NCI-H2227 (cell line): ENCODE measurements at regions not wholly inside any gene's neighbourhood (a gene's known extent, or its start where the extent isn't known, plus 50 kb on each side); places are given as distances from the start of the nearest gene placed in this dataset.
"Not testable (repeated sequence)": the region's sequence is repeated elsewhere in the genome, so short reads cannot be mapped to it uniquely, and the experiment has no call there.

Source experiments
- DNase-seq: peaks from one replicate; lab custom pipeline; 2025; ENCODE audit not compliant: unreplicated experiment; lab: John Stamatoyannopoulos, UW

DNA sequence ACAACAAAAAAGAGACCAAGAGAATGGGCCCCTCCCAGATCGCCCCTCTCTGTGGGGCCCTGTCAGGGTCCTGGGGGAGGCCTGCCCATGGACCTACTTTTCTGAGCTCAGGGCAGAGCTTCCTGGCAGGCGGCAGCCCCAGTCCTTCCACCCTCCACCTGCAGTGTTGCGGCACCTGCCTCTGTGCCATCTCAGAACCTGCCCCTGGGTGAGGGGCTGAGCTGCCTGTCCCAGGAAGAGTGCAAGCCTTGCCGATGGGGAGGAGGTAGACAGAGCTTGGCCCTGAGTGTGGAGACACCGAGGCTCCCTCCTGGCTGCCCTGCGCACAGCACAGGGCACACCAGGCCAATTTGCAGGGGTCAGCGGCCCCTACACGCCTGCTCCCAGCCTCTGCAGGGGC is 67.5 kb downstream of the UNCX start:
- no peak for DNase-seq

DNA sequence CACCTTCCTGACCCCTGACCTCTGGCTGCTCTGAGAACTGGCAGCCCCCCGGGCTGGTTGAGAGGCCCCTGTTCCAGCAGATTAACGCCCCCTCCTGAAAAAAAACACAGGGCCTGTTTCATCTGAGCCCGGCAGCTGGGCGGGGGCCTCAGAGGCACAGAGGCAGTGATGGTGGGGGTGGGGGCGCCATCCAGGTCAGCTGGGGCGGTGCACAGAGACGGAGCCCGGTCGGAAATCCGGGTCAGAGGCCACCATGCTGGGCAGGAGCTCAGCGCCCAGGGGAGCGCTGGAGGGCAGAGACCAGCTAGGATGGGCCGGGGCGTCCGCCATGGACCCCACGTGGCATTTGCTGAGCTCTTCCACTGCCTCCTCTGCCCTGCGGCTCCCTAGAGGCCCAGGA is 68.0 kb downstream of the UNCX start:
- no peak for DNase-seq

DNA sequence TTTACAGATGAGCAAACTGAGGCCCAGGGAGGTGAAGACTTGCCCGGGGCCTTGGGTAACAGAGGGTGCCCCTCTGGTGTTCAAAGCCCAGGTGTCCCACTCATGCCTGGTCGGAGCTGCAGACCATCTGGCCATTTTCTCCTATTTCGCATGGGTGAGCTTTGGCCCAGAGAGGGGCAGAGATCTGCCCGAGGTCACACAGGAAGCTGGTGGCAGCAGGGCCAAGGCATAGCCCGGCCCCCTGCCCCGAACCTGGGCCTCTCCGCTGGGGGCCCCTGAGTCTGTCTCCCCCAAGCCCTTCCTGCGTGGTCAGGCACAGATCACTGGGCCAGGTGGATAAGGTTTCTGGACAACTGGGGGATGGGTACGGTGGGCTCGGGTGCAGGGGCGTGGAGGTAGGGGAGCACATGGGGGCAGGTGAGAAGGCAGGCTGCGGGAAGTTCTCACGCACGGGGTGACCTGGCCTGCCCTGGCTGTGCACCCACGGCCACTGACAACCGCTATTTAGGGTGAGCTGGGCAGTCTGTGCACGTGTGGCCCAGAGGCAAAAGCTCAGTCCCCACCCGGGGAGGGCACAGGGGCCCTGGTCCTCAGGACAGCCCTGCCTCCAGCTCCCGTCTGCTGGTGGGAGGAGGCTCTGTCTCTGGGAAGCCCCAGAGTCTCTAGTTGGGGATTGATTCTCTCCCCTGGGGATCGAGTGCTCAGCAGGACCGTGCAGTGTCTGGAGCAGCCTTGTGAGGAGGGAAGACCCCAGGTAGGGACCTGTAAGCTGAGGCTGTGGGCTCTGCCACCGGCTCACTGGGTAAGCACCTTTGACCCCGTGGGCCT is 68.6 kb downstream of the UNCX start:
- DNase-seq: no peak

DNA sequence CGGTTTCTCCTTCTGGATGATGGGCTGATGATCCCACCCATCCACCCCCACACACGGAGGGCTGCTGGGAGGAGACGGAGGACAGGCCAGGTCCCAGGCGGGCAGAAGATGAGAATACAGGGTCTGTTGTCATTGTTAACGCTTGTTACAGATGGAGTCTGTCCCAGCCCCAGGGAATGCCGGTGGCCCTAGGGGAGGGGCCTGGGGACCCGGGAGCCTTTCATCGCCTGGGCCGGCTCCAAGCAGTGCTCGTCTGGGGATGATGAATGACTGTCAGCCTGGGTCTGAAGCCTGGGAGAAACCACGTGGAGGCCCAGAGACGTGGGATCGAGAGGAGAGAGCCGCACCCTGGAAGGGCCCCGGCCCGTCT is 69.2 kb downstream of the UNCX start:
- no peak for DNase-seq

DNA sequence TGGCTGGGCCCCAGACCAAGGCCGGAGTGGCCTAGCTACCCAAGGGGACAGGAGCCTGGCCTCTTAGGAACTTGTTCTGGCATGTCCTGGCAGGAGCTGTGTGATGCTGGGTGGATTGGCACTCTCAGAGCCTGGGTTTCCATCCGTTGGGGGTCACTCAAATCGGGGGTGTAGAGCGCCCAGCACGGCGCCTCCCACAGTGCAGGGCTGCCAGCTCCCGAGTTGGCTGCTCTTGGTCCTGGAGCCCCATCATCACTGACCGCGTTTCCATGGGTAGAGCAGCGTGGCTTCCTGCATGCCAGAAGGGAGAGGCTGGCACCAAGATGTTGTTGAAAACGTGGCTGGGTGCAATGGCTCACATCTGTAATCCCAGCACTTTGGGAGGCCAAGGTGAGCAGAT is 70.3 kb downstream of the UNCX start:
- DNase-seq: no peak

DNA sequence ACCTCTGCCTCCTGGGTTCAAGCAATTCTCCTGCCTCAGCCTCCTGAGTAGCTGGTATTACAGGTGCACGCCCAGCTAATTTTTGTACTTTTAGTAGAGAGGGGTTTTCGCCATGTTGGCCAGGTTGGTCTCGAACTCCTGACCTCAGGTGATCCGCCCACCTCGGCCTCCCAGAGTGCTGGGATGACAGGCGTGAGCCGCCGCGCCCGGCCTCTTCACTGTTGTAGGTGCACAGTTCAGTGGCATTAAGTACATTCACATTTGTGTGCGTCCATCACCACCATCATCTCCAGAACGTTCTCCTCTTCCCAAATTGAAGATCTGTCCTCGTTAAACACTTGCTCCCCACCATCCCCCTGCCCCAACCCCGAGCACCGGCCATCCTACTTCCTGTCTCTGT is 71.3 kb downstream of the UNCX start:
- DNase-seq: not testable (repeated sequence)

DNA sequence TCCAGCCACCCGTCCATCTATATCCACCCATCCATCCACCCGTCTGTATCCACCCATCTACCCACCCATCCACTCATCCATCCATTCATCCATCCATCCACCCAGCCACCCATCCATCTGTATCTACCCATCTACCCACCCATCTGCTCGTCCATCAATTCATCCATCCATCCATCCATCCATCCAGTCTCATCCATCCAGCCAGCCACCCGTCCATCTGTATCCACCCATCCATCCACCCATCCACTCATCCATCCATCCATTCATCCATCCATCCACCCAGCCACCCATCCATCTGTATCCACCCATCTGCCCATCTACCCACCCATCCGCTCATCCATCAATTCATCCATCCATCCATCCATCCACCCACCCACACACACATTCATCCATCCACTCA is 73.2 kb downstream of the UNCX start:
- no peak for DNase-seq

DNA sequence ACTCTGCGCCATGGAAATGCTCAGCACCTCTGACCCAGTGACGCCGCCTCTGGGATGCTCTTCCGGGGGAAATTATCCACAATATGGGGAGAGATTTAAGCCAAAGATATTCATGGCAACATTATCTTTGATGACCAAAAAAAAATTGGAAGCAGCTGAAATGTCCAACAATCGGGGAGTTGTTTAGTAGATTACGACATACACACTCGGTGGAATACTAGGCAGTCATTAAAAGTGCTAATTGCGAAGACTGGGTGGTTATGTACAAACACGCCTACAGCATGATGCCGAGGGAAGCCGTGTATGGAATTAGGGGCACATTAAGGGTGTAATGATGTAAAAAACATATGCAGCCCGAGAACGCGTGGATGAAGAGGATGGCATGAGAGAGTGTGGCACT is 75.2 kb downstream of the UNCX start:
- no peak for DNase-seq

DNA sequence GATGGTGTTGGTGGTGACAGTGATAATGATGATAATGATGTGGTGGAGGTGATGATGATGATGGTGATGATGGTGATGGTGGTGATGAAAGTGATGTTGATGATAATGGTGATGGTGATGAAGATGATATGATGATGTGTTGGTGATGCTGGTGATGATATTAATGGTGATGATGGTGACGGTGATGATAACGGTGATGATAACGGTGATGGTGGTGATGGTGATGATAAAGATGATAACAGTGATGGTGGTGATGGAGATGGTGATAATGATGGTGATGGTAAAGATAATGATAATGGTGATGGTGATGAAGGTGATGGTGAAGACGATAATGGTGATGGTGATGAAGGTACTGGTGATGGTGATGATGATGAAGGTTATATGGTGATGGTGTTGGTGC is 76.6 kb downstream of the UNCX start:
- no peak for DNase-seq

DNA sequence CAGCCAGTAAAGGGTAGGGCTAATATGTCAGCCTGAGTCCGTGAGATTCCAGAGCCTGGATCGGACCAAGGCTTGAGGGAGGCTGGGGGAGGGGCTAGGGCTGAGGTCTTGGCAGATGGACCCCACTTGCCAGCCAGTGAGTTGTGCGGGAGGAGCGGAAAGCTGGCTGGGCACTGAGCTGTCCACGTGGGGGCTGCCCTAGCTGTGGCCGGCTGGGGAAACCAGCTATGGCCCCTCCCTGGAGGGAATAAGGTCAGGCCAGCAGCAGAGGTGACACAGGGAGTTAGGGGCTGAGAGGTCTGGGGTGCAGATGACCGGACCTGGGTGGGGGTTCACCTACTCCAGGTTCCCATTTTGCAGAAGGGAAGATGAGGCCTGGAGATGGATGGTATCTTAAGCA is 77.3 kb downstream of the UNCX start:
- DNase-seq: no peak

DNA sequence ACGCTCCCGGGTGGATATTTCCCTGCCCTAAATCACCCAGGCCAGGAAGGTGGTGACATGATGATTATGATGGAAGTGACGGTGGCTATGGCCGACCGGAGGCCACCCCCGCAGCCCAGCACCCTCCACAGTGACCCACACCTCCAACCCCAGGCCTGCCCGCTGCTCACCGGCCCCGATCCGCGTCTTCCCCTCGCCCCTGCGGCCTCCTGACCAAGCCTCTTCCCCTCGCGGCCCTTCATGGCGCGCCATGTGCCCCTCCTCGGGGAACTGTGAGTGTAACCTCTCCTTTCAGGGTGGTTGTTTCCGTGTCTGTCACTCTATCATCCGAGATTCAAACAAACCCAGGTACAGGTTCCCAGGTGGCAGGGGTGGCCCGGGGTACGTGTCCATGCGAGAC is 78.3 kb downstream of the UNCX start:
- no peak for DNase-seq

DNA sequence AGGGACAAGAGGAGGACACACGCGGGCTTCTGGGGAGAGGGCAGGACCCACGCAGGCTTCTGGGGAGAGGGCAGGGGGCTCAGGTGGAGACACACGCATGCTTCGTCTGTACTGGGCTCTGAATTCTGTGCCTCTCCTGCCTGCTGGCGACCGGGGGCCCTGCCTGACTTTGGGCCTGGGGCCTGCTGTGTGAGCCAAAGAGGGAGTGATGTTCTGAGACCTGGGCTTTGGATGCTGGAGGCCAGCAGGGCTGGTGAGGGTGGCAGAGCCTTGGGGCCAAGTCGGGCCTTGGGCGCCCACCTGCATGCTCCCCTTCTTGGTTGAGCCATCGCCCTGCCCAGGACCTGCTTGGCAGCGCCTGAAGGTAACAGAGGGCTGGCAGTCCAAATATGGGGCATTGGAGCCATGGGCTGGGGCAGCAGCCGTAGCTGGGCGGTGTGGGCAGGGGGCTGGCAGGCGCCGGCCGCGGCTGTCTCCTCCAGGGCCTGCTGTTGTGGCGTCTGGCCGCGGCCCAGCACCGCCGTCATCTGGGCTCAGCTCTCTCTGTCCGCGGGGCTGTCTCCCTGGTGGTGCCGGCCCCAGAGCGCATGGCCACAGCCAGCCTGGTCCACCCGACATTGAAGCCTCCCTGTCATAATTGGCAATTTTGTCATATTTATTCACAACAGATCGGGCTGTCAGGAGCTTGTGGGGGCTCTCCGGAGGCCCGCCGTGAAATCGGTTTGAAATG is 78.9 kb downstream of the UNCX start:
- no peak for DNase-seq

DNA sequence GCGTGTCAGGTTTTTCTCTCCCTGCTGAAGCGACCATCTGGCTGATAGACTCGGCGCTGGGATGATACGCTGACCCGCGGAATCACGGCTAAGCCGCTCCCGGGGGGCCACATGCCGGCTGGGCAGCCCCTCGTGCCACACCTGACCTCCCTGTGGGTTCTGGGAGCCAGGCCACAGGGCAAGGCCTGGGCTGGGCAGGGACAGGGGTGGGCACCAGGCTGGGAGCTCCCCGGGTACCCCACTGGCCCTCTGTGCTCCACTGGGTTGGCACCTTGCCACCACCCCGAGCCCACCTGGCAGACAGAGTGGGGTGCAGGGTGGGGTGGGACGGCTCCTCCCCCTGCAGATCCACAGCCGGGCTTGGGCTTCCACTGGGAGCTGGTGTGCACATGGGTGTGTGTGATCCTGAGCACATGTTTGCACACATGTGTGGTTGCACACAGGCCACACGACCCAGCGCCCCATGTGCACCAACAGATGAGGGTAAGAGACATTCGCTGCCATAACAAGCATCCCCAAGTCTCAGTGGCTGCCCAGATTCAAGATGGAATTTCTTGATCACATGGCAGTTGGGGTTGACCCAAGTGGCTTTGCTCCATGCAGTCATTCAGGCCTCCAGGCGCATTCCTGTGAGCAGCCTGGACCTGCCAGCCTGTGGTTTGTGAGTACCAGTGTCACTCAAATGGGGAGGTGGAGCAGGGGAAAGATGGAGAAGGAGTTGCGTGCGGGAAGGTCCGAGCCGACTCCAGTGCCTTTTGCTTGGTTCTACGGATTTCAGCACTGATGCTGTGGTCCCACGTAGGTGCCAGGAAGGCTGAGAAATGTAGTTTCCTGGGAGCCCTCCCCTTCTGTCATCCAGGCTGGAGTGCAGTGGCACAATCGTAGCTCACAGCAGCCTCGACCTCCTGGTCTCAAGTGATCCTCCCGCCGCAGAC is 79.7 kb downstream of the UNCX start:
- no peak for DNase-seq

DNA sequence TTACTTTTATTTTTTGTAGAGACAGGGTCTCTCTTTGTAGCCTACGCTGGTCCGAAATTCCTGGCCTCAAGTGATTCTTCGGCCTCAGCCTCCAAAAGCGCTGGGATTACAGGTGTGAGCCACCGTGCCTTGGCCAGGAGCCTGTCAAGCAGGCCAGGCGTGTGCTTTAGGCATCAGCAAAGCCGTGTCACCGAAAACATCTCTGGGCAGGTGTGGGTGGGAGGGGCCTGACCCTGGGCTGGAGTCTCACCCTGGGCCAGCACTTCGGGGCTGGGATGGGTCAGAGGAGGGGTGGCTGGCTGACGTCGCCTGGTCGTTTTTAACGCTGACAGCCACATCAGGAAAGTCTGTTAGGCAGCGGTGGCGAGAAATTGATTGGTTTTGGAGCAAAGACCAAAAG is 80.9 kb downstream of the UNCX start:
- no peak for DNase-seq

DNA sequence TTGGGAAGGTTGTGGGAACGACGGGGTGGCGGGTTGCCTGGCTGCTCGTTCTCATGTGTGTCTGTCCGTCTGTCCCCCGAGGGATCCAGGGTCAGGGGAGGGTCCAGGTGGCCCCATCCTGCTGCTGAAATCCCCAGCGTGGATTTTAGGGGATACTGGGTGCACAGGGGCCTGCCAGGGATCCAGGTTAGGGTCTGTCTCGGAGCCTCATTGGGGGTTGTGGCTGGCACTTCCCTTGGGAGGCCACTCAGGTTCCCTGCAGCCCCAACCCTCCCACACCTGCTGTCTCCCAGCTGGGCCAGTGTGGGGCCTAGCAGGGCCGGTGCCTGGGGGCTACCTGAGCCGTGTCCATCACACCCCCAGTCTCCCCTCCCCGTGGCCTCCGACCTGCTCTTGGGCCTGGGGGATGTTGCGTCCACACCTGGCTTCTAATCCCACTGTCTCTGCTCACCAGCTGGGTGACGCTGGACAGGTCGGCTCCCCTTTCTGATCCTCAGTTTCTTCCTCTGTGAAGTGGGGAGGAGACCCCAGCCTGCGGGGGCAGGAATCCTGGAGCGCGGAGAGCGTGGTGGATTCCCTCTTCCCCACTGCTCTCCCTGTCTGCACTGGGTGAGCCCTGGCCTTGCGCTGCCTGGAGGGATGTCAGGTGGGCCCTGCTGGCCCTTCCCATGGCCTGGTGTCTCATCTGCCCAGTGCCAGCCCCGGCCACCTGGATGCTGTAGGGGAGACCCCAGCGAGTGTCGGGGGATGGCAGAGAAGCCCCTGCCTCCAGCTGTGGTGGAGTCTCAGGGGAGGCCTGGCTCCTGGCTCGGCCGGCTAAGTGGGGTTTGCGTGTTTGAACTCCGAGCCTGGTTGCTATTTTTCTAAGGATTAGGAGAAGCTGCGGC is 81.6 kb downstream of the UNCX start:
- DNase-seq: no peak

DNA sequence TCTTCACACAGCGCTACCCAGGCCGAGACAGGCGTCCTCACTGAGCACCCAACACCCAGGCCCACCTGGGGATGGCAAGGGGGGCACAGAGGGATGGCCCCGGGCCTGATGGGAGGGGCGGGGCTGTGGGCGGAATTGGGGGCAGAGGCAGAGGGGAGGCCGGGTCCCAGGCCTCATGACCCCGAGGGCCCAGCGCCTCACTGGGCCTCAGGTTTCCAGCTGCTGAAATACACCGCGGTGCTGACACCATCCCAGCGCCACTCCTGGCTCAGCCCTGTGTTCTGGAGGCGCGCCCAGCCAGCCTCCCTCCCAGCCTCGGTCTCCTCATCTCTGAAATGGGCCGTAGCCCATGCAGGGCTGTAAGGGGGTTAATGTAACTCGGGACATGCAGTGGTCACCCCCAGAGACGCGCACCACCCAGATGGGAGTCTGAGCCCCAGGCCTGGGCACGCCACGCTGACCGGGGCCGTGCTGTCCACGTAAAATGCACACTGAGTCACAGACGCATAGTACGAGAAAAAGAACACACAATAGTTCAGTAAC is 82.3 kb downstream of the UNCX start:
- no peak for DNase-seq

DNA sequence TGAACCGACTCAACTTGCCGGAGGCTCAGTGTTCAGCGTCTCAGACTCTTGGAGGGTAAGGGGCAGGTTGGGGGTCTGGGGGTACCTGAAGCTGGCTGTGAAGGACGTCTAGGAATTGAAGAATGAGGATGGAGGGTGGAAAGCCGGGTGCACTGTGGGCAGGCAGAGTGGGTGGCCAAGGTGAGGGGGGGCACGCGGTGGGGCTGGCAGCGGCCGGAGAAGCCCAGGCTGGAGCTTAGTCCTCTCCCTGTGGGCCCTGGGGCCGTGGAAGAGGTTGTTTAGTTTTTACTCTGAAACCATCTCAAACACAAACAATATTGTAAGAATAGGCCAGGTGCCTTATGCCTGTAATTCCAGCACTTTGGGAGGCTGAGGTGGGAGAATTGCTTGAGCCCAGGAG is 83.4 kb downstream of the UNCX start:
- DNase-seq: no peak

DNA sequence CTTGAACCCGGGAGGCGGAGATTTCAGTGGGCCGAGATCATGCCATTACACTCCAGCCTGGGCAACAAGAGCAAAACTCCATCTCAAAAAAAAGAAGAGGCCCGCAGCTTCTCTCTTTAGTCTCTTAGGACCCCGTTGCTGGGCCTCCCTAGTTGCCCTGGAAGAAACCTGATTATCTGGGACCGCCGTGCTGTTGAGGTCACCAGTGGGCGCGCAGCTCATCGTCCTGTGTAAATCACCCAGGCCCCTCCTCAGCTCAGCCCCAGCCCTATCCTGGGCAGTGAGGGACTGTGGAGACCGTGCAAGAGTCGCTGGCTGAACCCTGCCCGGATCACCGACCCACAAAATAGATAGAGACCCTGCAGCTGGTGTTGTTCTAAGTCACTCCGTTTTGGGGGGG is 85.0 kb downstream of the UNCX start:
- no peak for DNase-seq

DNA sequence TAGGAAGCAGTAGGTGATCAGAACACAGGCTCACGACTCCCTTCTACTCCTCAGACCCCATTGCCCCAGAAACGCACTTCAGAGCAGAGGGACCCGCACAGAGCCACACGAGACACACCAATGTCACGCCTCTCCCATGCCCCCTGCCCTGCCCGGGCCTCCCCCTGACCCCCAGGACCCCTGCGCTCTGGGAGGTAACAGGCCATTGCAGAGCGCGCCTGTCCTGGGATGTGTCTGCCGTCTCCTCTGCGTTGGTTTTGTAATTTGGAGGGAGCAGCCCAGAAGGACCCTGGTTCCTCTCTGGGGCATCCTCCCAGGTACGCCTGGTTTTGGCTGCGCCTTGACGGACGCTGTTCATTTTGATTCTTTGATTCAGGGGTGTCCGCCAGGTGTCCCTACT is 85.4 kb downstream of the UNCX start:
- no peak for DNase-seq

DNA sequence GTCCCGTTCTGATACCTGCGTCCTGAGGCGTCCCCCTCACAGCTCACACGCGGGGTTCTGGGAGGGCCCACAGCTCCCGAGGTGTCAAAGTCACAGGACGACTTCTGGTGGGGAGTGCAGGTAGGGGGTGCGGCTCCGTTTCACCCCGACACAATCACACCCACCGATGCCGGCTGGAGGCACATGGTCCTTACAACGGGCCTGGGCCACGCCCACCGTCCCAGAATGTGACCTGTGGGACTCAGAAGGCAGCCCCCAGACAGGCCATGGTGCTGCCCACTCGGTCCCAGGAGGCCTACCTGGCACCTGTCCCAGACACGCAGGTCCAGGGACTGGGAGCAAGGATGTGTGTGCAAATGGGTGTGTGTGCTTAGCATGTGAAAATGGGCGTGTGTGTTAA is 86.0 kb downstream of the UNCX start:
- DNase-seq: no peak
